HG03439 (cell line): ENCODE measurements at regions not wholly inside any gene's neighbourhood (a gene's known extent, or its start where the extent isn't known, plus 50 kb on each side); places are given as distances from the start of the nearest gene placed in this dataset.
"Not testable (repeated sequence)": the region's sequence is repeated elsewhere in the genome, so short reads cannot be mapped to it uniquely, and the experiment has no call there.

Experiments used
- ATAC-seq: cut with Tn5 transposase; IDR thresholded peaks from one replicate; pipeline ENCODE4 v1.9.1; 2021; ENCODE audit warnings: mild to moderate bottlenecking, moderate library complexity; ENCODE audit not compliant: unreplicated experiment

DNA sequence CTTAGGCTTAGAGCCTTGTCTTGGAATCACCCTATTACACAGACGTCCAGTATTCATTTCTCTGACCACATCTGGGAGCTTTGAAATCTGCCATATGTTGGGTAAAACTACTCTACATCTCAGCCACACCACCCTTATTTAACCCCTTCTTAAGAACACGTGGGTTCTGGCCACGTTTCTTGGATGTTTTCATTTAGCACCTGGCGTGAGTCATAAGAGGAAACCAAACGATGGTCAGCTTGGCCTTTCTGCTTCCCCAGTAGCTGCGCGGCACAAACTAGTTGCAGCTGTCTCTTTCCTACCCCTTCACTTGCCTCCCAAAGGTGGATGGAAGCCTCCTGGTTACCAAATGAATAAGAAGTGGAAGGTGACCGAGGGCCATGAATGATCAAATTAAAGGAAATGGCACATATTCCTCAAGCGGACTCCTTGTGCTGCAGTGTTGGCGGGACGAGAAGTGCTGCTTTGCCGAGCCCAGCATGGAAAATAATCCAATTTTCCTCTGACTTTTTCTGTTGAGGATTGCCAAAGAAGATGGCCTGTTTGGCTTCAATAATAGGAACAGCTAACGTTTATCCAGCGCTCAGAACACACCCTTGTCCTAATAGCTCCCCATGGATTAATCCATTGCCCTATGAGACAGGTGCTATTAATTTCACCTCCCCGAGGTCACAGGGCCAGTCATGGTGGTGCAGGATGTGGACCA lies 154.1 kb downstream of the ZNF664 start:
- no peak for ATAC-seq

DNA sequence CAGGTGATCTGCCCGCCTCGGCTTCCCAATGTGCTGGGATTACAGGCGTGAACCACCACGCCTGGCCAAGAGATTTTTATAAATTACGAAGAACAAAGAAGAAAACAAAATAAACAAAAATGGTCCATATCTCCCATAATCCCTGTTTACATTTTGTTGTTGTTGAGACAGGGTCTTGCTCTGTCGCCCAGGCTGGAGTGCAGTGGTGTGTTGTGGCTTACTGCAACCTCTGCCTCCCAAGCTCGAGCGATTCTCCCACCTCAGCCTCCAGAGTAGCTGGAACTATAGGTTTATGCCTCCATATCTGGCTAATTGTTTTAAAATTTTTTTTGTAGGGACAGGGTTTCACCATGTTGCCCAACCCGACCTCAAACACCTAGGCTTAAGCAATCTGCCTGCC lies 156.1 kb downstream of the ZNF664 start:
- no peak for ATAC-seq

DNA sequence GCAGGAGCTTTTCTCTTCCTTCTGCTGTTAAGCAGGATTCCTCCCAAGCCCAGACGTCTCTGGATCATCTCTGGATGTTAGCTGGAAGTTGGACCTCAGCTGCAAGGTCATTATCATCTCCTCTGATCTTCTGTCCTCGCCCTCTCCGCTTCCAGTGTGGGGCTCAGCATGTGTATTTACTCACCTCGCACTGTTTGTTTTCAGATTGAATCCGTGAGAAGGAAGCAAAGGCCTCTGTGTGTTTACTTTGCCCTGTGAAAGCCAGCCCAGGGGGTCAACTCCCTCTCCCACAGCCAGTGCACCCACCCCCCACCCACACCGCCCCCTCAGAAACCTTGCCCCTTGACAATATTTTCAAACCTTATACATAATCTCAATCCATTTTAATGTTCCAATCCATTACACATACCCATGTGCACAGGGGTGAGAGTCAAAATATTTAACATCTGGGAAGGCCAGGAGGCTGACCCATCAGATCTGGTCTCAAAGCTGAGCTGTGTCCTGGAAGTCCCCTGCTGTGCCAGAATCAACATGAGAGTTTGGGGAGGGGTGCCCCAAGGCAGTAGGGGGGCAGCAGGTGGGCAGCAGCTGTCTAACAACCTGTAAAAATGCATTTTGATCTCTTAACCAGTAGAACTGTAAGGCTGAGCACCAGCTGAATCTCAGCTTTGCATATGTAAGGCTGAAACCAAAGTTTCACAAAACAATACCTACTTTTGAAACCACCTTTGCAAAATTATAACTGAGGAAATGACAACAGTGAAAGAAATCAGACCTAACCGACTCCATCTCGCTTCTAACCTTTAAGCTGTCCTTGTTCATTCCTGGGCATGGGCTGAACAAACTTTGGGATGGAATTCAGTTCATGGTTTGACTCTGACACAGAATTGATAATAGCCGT lies 157.9 kb downstream of the ZNF664 start:
- peak; percentile 80 for ATAC-seq

DNA sequence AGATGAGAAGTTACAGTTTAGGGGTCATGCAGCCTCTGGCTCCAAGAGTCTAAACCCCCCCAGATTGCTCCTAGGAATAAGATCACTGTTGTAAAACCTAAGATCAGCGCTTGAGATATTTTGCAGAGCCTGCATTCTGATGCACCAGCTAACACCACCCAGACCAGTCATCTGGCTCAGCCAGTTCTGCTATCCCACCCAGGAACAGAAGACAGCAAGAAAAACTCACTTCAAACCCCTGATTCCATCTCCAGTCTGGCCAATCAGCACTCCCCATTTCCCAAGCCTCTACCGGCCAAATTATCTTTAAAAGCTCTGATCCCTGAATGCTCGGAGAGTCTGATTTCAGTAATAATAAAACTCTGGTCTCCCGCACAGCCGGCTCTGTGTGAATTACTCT lies 158.6 kb downstream of the ZNF664 start:
- no peak for ATAC-seq

DNA sequence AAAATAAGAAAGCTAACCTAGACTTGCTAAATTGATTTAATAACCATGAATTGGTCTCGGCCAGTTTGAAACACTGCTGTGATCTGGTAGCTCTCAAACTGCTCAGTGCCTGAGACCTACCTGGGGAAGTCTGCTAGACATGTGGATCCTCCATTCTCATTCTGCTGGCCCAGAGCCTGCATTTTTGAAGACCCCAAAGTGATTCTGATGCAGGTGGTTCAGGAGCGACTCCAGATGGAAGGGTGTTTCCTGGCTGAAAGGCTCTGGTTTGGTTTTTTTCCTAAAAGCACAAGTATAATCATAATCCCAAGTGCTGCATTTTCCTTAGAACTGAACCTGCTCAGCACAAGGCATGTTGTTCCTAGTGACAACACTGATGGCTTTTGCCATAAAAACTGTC lies 159.5 kb downstream of the ZNF664 start:
- no peak for ATAC-seq

DNA sequence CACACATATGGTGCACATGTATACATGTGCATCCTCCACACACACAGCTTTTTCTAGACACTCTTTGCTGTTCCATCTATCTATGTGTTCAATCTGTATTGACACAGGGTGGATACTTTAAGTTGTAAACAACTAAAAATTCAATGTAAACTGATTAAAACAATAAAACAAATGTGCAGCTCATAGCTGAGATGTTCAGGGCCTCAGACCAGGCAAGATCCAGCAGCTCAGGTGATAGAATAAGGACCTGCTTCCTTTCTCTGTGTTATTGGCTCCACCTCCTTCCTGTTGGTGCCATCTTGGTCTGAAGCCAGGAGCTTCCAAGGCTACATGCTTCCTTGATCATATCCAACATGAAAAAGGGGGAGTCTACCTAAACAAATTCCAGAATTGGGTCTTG lies 158.1 kb upstream of the RFLNA start:
- ATAC-seq: no peak

DNA sequence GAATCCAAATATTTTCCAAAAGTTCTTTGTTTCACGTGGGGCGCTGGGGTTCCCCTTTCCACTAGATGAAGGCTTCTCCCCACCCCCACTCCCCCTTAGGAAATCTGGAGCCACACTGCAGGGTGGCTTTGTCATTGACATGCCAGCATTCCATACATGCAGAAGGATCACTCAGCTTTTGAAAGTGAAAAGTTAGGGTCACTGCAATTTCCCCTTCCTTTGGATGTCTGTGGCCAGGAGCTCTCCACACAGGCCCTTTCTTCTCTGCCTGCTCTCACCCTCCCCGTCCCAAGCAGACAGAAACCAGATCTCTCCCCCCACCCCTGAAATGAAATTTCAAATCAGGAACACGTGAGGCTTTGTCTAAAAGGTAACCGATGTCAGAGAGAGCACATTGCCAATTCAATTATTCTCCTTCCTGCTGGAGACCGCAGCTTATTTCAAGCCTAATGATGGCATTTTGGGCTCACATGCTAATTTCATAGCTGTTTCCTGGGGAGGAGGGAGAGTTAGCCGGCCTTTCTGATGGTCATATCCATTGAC lies 153.9 kb upstream of the RFLNA start:
- no peak for ATAC-seq

DNA sequence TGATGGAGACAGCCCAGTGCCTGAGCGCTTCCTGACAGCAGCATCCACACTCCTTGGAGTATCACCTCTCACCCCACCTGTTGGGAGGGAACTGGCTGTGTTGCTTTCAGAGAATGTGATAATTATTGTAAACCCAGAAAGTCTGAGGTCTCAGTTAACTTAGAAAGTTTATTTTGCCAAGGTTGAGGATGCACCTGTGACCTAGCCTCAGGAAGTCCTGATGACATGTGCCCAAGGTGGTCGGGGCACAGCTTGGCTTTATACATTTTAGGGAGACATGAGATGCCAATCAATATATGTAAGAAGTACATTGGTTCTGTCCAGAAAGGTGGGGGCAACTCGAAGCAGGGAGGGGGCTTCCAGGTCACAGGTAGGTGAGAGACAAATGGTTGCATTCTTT lies 153.3 kb upstream of the RFLNA start:
- not testable (repeated sequence) for ATAC-seq

DNA sequence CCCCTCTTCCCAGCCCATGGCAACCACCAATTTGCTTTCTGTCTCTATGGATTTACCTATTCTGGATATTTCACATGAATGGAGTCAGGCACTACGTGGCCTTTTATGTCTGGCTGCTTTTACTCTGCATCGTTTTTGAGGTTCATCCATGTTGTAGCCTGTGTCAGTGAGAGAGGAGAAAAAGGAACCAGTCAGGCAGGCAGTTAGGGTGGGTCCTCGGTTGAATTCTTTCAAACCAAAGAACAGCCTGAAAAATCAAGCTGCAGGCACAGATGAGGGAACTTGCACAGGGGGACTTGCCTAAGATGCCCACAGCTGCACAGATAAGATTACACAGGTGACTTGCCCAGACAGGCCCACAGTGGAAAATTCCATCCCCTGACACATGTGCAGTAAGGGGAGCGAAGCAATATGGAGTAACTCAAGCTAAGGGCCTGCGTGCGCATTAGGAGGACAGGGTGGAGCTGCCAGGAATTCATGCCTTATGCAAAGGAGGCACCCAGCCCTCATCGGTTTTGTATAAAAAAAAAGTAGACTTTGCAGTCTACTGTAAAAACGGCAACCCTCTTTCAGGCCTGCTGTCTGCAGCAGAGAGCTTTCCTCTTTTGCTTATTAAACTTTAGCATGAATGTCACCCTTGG lies 152.4 kb upstream of the RFLNA start:
- ATAC-seq: no peak

DNA sequence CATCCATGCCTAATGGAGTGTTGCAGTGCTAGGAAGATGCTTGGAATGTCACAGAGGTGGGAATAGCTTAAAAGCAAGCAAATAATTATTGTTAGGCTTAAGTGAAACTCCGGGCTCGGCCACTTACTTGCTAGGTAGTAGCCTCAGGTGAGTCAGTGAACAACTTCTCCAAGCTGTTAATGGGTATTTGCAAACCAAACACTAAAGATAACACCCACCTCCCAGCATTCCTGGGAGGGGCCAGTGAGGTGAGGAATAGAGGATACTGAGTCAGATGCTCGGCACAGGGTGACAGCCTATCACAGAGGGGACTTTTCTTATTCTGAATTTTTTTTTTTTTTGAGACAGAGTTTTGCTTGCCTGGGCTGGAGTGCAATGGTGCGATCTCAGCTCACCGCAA lies 151.2 kb upstream of the RFLNA start:
- ATAC-seq: no peak

DNA sequence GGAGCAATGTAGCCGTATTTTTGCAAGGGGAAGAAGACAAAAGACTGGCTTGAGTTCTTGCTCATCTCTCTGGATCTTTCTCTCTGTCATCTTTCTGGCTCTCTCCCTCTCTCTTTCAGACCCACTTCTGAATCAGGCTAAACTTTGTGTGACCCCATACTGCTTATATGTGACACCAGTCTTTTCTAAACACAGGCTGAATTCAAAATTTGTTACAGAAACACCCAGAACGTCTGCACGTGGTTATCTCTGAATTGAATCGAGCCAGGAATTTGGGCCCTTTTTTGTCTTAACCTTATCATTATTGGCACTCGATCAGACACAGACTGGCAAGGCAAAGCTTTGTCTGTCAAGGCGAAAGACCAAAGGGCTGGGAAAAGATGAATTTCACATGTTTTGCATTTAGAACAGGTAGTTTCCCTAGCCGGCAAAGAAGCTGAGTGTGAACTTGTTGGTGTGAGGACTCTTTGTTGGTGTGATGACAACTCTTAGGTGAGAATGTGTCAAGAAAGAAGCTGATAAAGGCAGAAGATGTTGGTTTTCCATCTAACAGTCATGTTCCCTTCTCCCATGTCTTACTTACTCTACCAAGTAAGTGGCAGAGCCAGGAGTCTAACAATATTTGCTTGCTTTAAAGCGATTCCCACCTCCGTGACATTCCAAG lies 150.2 kb upstream of the RFLNA start:
- no peak for ATAC-seq

DNA sequence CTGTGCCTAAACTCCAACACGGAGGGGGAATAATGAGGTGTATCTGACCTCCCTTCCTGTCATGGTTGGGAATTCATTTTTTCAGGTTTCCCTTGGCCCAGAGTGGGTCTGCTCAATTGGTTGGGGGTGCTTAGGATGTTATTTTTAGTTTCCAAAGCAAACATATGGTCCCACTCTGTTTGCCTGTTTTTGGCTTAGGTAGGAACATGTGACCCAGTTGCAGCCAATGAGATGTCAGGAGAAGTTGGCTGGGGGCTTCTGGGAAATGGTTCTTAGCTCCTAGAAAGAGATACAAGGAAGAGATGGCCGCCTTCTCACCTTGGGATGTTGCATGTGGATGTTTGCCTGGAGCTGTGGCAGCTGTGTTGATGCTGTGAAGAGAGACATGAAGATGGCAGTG lies 147.9 kb upstream of the RFLNA start:
- no peak for ATAC-seq

DNA sequence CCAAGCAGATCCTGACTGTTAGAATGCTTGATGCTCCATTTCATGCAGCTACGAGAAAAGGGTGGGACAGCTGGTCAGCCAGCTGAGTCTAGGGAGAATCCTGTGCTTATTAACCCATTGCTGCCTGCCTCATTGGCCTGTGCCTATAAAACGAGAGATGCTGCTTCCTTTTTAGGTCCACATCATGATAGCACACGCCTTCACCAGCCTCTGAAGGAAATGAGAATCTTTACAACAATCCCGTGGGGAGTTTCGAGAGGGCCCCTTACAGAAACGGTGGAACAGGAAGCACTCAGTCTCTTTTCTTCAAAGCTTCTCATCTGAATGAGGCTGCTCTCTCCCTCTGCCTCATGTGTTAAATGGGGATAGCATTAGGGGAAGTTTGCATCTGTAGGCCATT lies 147.3 kb upstream of the RFLNA start:
- no peak for ATAC-seq

DNA sequence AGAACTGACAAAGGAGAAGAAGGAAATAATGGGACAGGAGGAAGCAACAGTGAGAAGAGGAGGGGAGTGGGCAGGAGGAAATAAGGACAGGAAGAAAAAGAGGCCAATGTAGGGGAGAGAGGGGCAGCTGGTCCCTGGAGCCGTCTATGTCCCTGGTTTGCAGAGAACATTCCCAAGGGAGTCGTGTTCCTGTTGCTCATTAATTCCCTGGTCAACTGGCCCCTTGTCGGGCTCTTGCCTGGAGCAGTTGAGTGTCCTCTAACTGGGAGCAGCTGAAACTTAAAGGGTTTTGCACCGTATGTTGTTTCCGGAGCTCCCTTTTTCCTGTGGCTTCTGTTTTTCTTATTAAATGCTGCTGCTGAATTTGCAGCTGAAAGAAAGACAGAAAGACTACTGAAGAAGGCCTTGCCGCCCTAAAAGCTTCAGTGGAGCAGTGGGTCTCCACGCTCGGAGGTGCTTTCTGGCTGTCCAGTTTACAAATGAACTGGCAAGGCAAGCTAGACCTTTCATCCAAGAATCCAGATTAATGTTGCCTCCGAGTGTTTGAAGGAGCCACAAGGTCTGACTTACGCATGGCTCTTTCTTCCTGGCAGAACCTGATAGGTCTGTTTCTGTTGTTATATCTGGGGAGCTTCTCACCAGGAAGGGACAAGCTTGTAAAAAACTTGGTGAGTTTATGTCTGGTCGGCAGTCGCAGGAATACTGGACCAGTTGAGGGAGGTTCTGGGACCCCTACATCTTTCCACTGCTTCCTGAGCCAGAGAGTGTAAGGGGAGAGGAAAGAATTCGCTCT lies 146.2 kb upstream of the RFLNA start:
- no peak for ATAC-seq

DNA sequence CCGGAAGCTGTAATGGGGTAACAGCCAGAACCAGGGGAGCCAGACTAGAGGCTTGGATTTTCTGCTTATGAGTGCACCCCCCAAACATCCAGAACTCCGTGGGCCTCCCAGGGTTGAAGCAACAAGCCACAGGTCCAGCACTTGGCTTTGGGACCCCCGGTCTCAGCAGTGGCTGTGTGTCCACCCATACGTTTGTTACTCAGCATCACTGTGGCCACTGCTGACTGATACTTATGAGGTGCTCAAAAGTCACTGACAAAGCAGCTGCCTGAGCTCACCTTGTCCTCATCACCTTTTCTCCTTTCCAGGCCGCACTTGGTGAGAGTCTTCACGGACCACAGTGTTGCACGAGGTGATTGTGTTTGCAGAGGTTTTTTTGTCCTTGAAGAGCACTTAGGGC lies 145.6 kb upstream of the RFLNA start:
- ATAC-seq: no peak

DNA sequence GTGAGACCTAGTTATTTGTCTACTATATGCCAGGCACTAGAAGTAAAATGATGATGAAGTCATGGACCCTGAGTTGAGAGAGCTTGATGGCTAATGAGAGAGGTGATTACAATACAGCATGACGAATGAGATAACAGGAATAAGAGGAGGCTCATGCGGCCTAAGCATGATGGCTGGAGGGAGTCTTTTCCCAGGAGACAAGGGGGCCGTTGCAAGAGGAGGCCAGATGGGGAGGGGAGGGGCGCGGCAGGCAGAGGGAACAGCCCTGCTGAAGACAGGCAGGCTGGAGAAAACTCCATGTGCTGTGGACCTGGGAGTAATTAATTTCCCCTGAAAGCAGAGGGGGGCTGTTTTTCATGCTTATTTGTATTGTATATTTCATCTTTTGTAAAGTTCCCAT lies 144.7 kb upstream of the RFLNA start:
- no peak for ATAC-seq

DNA sequence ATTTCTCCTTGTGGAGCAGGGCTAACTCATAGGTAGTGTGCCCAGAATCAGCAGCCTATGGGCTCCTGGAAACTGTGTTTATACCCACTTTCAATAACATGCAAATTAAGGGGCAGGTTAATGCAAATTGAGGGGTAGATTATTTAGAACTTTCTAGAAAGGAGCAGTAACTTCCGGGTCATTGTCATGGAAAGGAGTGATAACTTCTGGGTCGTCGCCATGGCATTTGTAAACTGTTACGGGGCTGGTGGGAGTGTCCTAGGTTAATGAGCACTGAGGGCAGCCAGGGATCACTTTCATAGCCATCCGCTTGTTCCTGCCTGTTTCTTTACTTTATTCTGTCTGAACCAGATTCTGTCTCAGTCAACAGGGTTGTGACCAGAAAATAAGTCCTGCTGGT lies 143.3 kb upstream of the RFLNA start:
- no peak for ATAC-seq

DNA sequence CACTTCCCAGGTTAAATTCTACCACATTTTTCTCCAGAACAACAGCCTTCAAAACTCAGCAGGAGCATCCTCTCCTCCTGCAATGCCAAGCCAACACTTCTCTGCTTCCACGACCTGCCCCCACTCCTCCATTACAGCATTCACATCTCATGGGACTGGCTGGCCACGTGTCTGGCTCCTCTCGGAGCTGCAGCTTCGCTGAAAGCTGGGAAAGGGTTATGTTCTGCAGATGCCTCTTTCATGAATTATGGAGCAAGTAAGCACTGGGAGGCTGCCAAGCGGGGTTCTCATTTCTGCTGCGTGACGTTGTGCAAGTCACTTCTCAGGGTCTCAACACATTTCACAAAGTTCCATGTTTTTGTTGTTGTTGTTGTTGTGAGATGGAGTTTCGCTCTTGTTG lies 142.2 kb upstream of the RFLNA start:
- ATAC-seq: no peak

DNA sequence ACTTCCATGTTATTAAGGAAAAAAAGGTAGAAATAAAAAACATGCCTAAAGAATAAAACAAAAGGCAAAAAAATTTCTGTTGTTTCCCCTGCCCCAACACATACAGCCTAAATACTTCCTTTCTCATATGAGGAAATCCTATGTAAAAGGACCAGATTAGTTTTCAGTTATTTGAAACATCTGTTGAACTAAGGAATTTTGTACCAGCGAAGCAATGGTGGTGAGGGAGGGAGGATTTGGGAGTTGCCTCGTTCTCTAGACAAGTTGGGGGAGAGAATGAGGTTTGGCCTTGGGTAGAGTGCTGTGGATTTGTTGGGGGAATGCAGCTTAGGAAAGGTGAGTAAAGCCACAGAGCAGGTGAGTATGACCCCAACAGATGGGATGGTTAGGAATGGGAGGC lies 141.5 kb upstream of the RFLNA start:
- ATAC-seq: no peak

DNA sequence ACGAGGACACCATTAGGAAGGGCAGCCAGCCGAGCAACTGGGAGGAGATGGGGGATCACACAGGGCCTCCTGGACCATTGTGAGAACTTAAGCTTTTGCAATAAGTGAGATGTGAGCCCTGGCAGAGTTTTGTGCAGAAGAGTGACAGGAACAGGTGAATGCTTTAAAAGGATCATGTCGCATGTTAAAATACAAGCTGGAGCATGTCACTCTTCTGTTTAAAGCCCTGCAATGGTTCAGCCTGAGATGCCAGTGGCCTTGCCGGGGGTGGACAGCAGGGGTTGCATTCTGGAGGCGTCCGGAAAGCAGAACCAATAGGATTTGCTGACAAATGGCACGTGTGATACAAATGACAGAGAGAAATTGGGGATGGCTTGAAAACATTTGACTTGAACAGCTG lies 137.5 kb upstream of the RFLNA start:
- ATAC-seq: no peak
